Muscle layer of duodenum (tissue), 2 donors: ENCODE measurements at regions not wholly inside any gene's neighbourhood (a gene's known extent, or its start where the extent isn't known, plus 50 kb on each side); places are given as distances from the start of the nearest gene placed in this dataset.

Experiments used
- H3K27ac ChIP-seq: one replicate; pipeline ENCODE4 v1.7.0; 2013; ENCODE audit warnings: mild to moderate bottlenecking, low read length
- H3K27me3 ChIP-seq: one replicate; pipeline ENCODE4 v1.7.0; 2013; ENCODE audit warnings: low read depth, mild to moderate bottlenecking, control low read depth, low read length
- H3K36me3 ChIP-seq, 2 donors: one replicate each; pipeline ENCODE4 v1.7.0; 2013; ENCODE audit warnings: low read length in 2 of 2, control low read depth in 1 of 2, mild to moderate bottlenecking in 1 of 2; ENCODE audit not compliant: insufficient read depth in 2 of 2, control insufficient read depth in 1 of 2
- H3K4me1 ChIP-seq, 2 donors: one replicate each; pipeline ENCODE4 v1.7.0; 2013; ENCODE audit warnings: low read length in 2 of 2, mild to moderate bottlenecking in 2 of 2, control low read depth in 1 of 2, moderate library complexity in 1 of 2; ENCODE audit not compliant: insufficient read depth in 2 of 2, control insufficient read depth in 1 of 2
- H3K4me3 ChIP-seq, 2 donors: one replicate each; pipeline ENCODE4 v1.7.0; 2013; ENCODE audit warnings: low read length in 2 of 2, low read depth in 1 of 2, mild to moderate bottlenecking in 1 of 2
- H3K9me3 ChIP-seq, 2 donors: one replicate each; pipeline ENCODE4 v1.7.0; 2013; ENCODE audit warnings: low read length in 2 of 2, control low read depth in 1 of 2, mild to moderate bottlenecking in 1 of 2; ENCODE audit not compliant: control insufficient read depth in 1 of 2
- donor health status: healthy.

GRCh38 chr11:110891411-110891810 is 179.2 kb upstream of the ARHGAP20 start:
- H3K4me3 ChIP-seq, result no peak overlapping the region
- H3K4me1 ChIP-seq, result peaks cover 2 to 5% of the 10 kb centered on the region in 2 donors
- H3K36me3 ChIP-seq, result no peaks in the 10 kb centered on the region
- no peaks in the 10 kb centered on the region for H3K27me3 ChIP-seq
- no peak overlapping the region for H3K27ac ChIP-seq
- H3K9me3 ChIP-seq, result no peaks in the 10 kb centered on the region

DNA sequence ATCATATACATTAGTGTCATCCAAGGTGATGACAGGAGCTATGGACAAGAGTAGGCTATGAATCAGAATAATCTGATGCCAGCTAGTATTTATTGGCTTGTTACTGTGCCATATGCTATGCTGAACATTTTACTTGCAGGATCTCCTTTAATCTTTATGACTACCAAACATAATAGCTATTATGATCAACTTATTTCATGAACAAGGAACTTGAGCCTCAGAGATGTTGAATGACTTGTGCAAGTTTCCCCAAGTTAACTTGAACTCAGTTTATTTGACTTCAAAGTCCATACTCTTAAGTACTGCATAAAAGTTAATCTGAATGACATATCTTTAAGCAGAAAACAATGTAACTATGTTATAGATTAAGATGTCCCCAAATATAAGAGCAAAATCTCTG is 178.8 kb upstream of the ARHGAP20 start:
- H3K27me3 ChIP-seq, result no peaks in the 10 kb centered on the region
- H3K9me3 ChIP-seq, result no peaks in the 10 kb centered on the region
- no peaks in the 10 kb centered on the region for H3K36me3 ChIP-seq
- no peak overlapping the region for H3K4me3 ChIP-seq
- H3K27ac ChIP-seq, result no peak overlapping the region
- H3K4me1 ChIP-seq, result peaks cover 5 to 9% of the 10 kb centered on the region in 2 donors

GRCh38 chr11:110886288-110886970 is 174.2 kb upstream of the ARHGAP20 start:
- Histone ChIP-seq H3K27ac (no peak overlapping the region), H3K4me1 (peaks cover 9% of the 10 kb centered on the region in 2 donors), H3K36me3 (no peaks in the 10 kb centered on the region), H3K27me3 (no peaks in the 10 kb centered on the region), H3K4me3 (no peak overlapping the region), H3K9me3 (no peaks in the 10 kb centered on the region)

- H3K27ac ChIP-seq, result no peak overlapping the region
- no peaks in the 10 kb centered on the region for H3K36me3 ChIP-seq
- H3K9me3 ChIP-seq, result no peaks in the 10 kb centered on the region
Measured at GRCh38 chr11:110883256-110883655, 171.0 kb upstream of the ARHGAP20 start.

GRCh38 chr11:110878513-110878912 is 166.3 kb upstream of the ARHGAP20 start:
- H3K27me3 ChIP-seq, result no peaks in the 10 kb centered on the region
- H3K9me3 ChIP-seq, result no peaks in the 10 kb centered on the region
- peaks cover 0 to 4% of the 10 kb centered on the region in 2 donors for H3K4me1 ChIP-seq
- H3K4me3 ChIP-seq, result no peak overlapping the region
- no peaks in the 10 kb centered on the region for H3K36me3 ChIP-seq
- H3K27ac ChIP-seq, result no peak overlapping the region

More at GRCh38 chr11:110883256-110883655, 171.0 kb upstream of the ARHGAP20 start:
- no peak overlapping the region for H3K4me3 ChIP-seq
- H3K4me1 ChIP-seq, result peaks cover 9% of the 10 kb centered on the region in 2 donors
- no peaks in the 10 kb centered on the region for H3K27me3 ChIP-seq

- Histone ChIP-seq H3K27ac (no peak overlapping the region), H3K36me3 (no peaks in the 10 kb centered on the region), H3K4me3 (no peak overlapping the region), H3K4me1 (no peaks in the 10 kb centered on the region), H3K9me3 (no peaks in the 10 kb centered on the region), H3K27me3 (no peaks in the 10 kb centered on the region)
Measured at GRCh38 chr11:110874437-110875030, 162.3 kb upstream of the ARHGAP20 start.

- H3K4me3 ChIP-seq, result no peak overlapping the region
- no peaks in the 10 kb centered on the region for H3K27me3 ChIP-seq
- no peaks in the 10 kb centered on the region for H3K36me3 ChIP-seq
- H3K9me3 ChIP-seq, result no peaks in the 10 kb centered on the region
- H3K4me1 ChIP-seq, result no peaks in the 10 kb centered on the region
- H3K27ac ChIP-seq, result no peak overlapping the region
Measured at GRCh38 chr11:110873975-110874374, 161.7 kb upstream of the ARHGAP20 start.

DNA sequence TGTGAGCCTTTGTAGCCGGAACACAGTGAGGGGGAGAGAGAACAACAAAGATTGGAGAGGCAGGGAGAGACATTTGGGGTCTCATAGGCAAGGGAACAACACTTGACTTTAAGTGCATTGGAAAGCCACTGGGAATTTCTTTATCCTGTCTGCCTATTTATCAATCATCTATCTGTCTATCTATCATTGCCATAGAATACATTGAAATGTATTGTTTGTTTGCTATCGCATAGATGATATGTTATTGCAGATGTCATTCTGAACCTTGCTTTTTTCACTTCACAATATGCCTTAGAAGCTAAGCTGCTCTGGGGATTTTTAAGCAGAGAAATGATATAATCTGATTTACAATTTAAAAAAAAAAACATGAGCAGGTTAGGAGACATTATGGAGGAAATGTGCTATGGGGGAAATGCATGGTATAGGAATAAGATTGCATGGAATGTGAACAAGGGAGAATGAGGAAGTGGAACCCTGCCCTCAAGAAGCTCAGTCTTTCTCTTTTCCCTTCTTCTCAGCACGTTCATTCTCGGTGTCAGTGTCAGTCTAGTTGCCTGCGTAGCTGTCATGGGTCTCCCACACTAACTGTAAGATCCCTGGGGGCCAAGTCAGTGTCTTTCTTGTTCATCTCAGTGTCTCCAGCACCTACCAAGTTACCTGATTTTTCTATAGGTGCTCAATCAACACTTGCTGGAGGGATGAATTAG is 158.7 kb upstream of the ARHGAP20 start:
- no peaks in the 10 kb centered on the region for H3K36me3 ChIP-seq
- H3K4me3 ChIP-seq, result no peak overlapping the region
- no peak overlapping the region for H3K27ac ChIP-seq
- no peaks in the 10 kb centered on the region for H3K4me1 ChIP-seq
- no peaks in the 10 kb centered on the region for H3K27me3 ChIP-seq
- H3K9me3 ChIP-seq, result no peaks in the 10 kb centered on the region

DNA sequence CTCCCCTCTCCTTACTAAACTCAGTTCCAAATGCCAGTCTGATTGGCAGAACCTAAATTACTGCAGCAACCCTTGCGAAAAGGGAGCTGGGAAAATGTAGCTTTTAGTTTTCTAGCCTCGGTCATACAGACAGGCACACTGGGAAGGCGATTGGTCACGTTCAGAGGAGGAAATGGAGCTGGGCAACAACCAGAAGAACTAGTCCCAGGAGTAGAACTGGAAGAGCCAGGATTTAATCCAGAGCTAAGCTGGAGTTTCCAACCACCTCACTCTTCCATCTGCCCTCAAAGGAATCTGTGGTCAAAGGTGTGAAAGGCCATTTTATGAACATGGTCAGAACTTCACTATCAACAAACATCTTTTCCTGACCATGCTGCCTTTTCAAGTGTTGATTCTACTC is 155.7 kb upstream of the ARHGAP20 start:
- Histone ChIP-seq H3K27me3 (no peaks in the 10 kb centered on the region), H3K9me3 (no peaks in the 10 kb centered on the region), H3K27ac (no peak overlapping the region), H3K4me1 (no peaks in the 10 kb centered on the region), H3K4me3 (no peak overlapping the region), H3K36me3 (no peaks in the 10 kb centered on the region)

- no peaks in the 10 kb centered on the region for H3K4me1 ChIP-seq
- no peak overlapping the region for H3K27ac ChIP-seq
- no peaks in the 10 kb centered on the region for H3K9me3 ChIP-seq
- no peak overlapping the region for H3K4me3 ChIP-seq
- no peaks in the 10 kb centered on the region for H3K27me3 ChIP-seq
- H3K36me3 ChIP-seq, result no peaks in the 10 kb centered on the region
Measured at GRCh38 chr11:110866081-110866480, 153.8 kb upstream of the ARHGAP20 start.

DNA sequence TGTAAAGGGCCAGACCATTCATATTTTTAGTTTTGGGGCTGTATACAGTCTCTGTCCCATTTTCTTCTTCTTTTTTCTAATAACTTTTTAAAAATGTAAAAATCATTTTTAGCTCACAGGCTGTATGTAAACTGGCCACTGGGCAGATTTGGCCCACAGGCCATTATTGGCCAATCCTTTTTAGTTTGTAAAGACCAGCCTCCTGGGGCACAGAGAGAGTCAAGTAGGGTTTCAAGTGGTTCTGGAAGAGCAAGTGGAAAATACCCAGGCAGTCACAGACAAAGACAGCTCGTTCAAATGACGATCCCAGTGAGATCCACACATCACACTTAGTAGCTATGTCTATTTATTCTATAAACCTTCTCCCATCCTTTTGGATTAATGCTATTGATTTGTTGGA is 150.2 kb upstream of the ARHGAP20 start:
- Histone ChIP-seq H3K4me3 (no peak overlapping the region), H3K4me1 (no peaks in the 10 kb centered on the region), H3K27ac (no peak overlapping the region), H3K36me3 (no peaks in the 10 kb centered on the region), H3K9me3 (no peaks in the 10 kb centered on the region), H3K27me3 (no peaks in the 10 kb centered on the region)
